H1 (cell line): ENCODE measurements at regions not wholly inside any gene's neighbourhood (a gene's known extent, or its start where the extent isn't known, plus 50 kb on each side); places are given as distances from the start of the nearest gene placed in this dataset.
A peak's percentile ranks its signal among the peaks of the same experiment; 100 is the strongest.

Source experiments
- CTCF ChIA-PET: fragments of 300-600 bp; sonication (Branson Sonifier 250); formaldehyde crosslinking; loops from one replicate; lab custom pipeline; 2021; ENCODE audit not compliant: partially characterized antibody; lab: Charles Lee
- POLR2A ChIA-PET: fragments of 300-600 bp; sonication (Branson Sonifier 250); formaldehyde crosslinking; loops from one replicate; lab custom pipeline; 2021; ENCODE audit warnings: inconsistent platforms; ENCODE audit not compliant: partially characterized antibody; lab: Charles Lee
- DNase-seq, 2 experiments: peaks; one replicate each; pipeline versions ENCODE4 v3.0.0 to v3.0.0-alpha.2; 2010 to 2022; ENCODE audit warnings: low spot score in 2 of 2, low read depth in 1 of 2, mixed read lengths in 1 of 2
- FAIRE-seq: peaks from 2 replicates; lab custom pipeline; 2011; peaks lifted over from hg19 to GRCh38; lab: Jason Lieb, UNC
- H2AFZ ChIP-seq: 2 replicates; pipeline ENCODE4 v1.8.1; 2012; ENCODE audit warnings: low read length, inconsistent platforms
- H2AK5ac ChIP-seq: 2 replicates; pipeline ENCODE4 v1.6.1; 2013; ENCODE audit warnings: low read depth, low read length
- H2BK120ac ChIP-seq: replicated peaks from 2 replicates; pipeline ENCODE3; 2013; ENCODE audit warnings: low read depth, low read length, inconsistent platforms
- H2BK12ac ChIP-seq: 2 replicates; pipeline ENCODE4 v1.6.1; 2013; ENCODE audit warnings: low read depth, low read length
- H2BK15ac ChIP-seq: 2 replicates; pipeline ENCODE4 v1.6.1; 2013; ENCODE audit warnings: low read length
- H2BK20ac ChIP-seq: 2 replicates; pipeline ENCODE4 v1.6.1; 2013; ENCODE audit warnings: low read length
- H2BK5ac ChIP-seq: 2 replicates; pipeline ENCODE4 v1.6.1; 2013; ENCODE audit warnings: low read depth, low read length
- H3K14ac ChIP-seq: 2 replicates; pipeline ENCODE4 v1.6.1; 2013; ENCODE audit warnings: inconsistent platforms; ENCODE audit not compliant: insufficient read length
- H3K18ac ChIP-seq: 2 replicates; pipeline ENCODE4 v1.6.1; 2013; ENCODE audit warnings: low read length; ENCODE audit errors: extremely low read depth
- H3K23ac ChIP-seq: 2 replicates; pipeline ENCODE4 v1.6.1; 2013; ENCODE audit warnings: inconsistent platforms; ENCODE audit not compliant: insufficient read length
- H3K23me2 ChIP-seq: 2 replicates; pipeline ENCODE4 v1.6.1; 2013; ENCODE audit warnings: low read depth, low read length
- H3K27ac ChIP-seq: 2 replicates; pipeline ENCODE4 v1.6.1; 2011; ENCODE audit warnings: low read depth, low read length, inconsistent platforms
- H3K27me3 ChIP-seq, 4 experiments: replicated peaks in 1 of 4; 1 replicate in 1 of 4; 2 replicates in 3 of 4; pipeline versions ENCODE4 v1.6.1 to v1.8.1; 2011 to 2013; ENCODE audit warnings: low read length in 3 of 4, mild to moderate bottlenecking in 3 of 4, inconsistent platforms in 2 of 4, mixed read lengths in 2 of 4, moderate library complexity in 1 of 4; ENCODE audit not compliant: control insufficient read depth in 3 of 4, insufficient read depth in 3 of 4; ENCODE audit errors: extremely low read depth in 1 of 4
- H3K36me3 ChIP-seq, 4 experiments: 2 replicates each; pipeline versions ENCODE4 v1.6.1 to v1.8.1; 2011 to 2013; ENCODE audit warnings: mild to moderate bottlenecking in 4 of 4, low read length in 3 of 4, moderate library complexity in 2 of 4, control low read depth in 1 of 4, inconsistent platforms in 1 of 4; ENCODE audit not compliant: insufficient read depth in 4 of 4, control insufficient read depth in 2 of 4
- H3K4ac ChIP-seq: replicated peaks from 2 replicates; pipeline ENCODE3; 2013; ENCODE audit warnings: low read length, low read depth, mixed read lengths, inconsistent platforms; ENCODE audit not compliant: insufficient read length
- H3K4me1 ChIP-seq, 4 experiments: replicated peaks in 1 of 4; 1 replicate in 1 of 4; 2 replicates in 3 of 4; pipeline versions ENCODE4 v1.6.1 to v1.8.1; 2011 to 2013; ENCODE audit warnings: low read length in 3 of 4, inconsistent platforms in 2 of 4, mixed read lengths in 1 of 4; ENCODE audit not compliant: insufficient read depth in 4 of 4, control insufficient read depth in 3 of 4
- H3K4me2 ChIP-seq, 2 experiments: 2 replicates each; pipeline versions ENCODE4 v1.6.1 to v1.8.1; 2011 to 2013; ENCODE audit warnings: low read depth in 2 of 2, low read length in 2 of 2, control low read depth in 1 of 2, inconsistent platforms in 1 of 2, mild to moderate bottlenecking in 1 of 2; ENCODE audit not compliant: insufficient read depth in 1 of 2
- H3K4me3 ChIP-seq, 4 experiments: fragments of 200-600, 300-600 bp in 1 of 4; sonication (generic), shearing (Covaris generic), sonication (Bioruptor Twin) in 1 of 4; 2 replicates each; pipeline versions ENCODE4 v1.5.1 to v1.8.1; 2011 to 2016; ENCODE audit warnings: low read length in 4 of 4, low read depth in 3 of 4, control low read depth in 2 of 4, inconsistent platforms in 2 of 4, mild to moderate bottlenecking in 2 of 4, mixed read lengths in 1 of 4, moderate library complexity in 1 of 4; ENCODE audit not compliant: insufficient read depth in 2 of 4; ENCODE audit errors: extremely low read depth in 1 of 4
- H3K56ac ChIP-seq: replicated peaks from 2 replicates; pipeline ENCODE3; 2013; ENCODE audit warnings: low read depth, mild to moderate bottlenecking, mixed read lengths, low read length, inconsistent platforms; ENCODE audit not compliant: insufficient read length
- H3K79me1 ChIP-seq: 2 replicates; pipeline ENCODE4 v1.6.1; 2013; ENCODE audit warnings: low read depth, low read length, control low read depth
- H3K79me2 ChIP-seq, 2 experiments: 2 replicates each; pipeline versions ENCODE4 v1.6.1 to v1.8.1; 2012 to 2013; ENCODE audit warnings: low read length in 2 of 2, mild to moderate bottlenecking in 2 of 2, inconsistent platforms in 1 of 2; ENCODE audit not compliant: insufficient read depth in 2 of 2, control insufficient read depth in 1 of 2
- H3K9ac ChIP-seq, 4 experiments: replicated peaks in 1 of 4; 1 replicate in 1 of 4; 2 replicates in 3 of 4; pipeline versions ENCODE4 v1.6.1 to v1.8.1; 2011 to 2013; ENCODE audit warnings: low read depth in 3 of 4, low read length in 3 of 4, control low read depth in 2 of 4, mild to moderate bottlenecking in 2 of 4, moderate library complexity in 2 of 4, inconsistent platforms in 1 of 4; ENCODE audit errors: extremely low read depth in 1 of 4
- H3K9me3 ChIP-seq, 2 experiments: 2 replicates each; pipeline versions ENCODE4 v1.6.1 to v1.8.1; 2012 to 2013; ENCODE audit warnings: mild to moderate bottlenecking in 2 of 2, moderate library complexity in 2 of 2, control low read depth in 1 of 2, inconsistent platforms in 1 of 2, low read depth in 1 of 2, low read length in 1 of 2, mixed read lengths in 1 of 2; ENCODE audit not compliant: insufficient read depth in 2 of 2
- H4K20me1 ChIP-seq, 2 experiments: replicated peaks in 1 of 2; 2 replicates each; pipeline versions ENCODE3 to v1.8.1; 2011 to 2013; ENCODE audit warnings: inconsistent platforms in 2 of 2, low read length in 2 of 2, mild to moderate bottlenecking in 1 of 2; ENCODE audit not compliant: insufficient read depth in 2 of 2, control insufficient read depth in 1 of 2
- H4K5ac ChIP-seq: 2 replicates; pipeline ENCODE4 v1.6.1; 2013; ENCODE audit warnings: low read length, low read depth, mixed read lengths, inconsistent platforms; ENCODE audit not compliant: insufficient read length
- H4K8ac ChIP-seq: 2 replicates; pipeline ENCODE4 v1.8.0; 2013; ENCODE audit warnings: mild to moderate bottlenecking, moderate library complexity, low read length, inconsistent platforms; ENCODE audit not compliant: insufficient read depth; ENCODE audit errors: extremely low read depth
- H4K91ac ChIP-seq: replicated peaks from 2 replicates; pipeline ENCODE3; 2013; ENCODE audit warnings: low read length, mixed read lengths, inconsistent platforms; ENCODE audit not compliant: insufficient read length
- CBX5 ChIP-seq: fragments of 300-800, 300-1000 bp; sonication (generic); IDR thresholded peaks from 2 replicates; pipeline ENCODE4 v1.7.1; 2016; ENCODE audit warnings: antibody characterized with exemption, low read length, low read depth
- CEBPB ChIP-seq: IDR thresholded peaks from 2 replicates; pipeline ENCODE4 v1.6.1; 2012; ENCODE audit warnings: low read depth, low read length
- EZH2 ChIP-seq: fragments of 200-600 bp; sonication (generic); IDR thresholded peaks from 2 replicates; pipeline ENCODE4 v1.7.1; 2012; ENCODE audit warnings: low read depth, mild to moderate bottlenecking, moderate library complexity, low read length, inconsistent platforms; ENCODE audit not compliant: severe bottlenecking
- GTF2F1 ChIP-seq: IDR thresholded peaks from 2 replicates; pipeline ENCODE4 v1.6.1; 2012; ENCODE audit warnings: low read depth, low read length, improper control_type of control experiment, borderline replicate concordance
- POLR2A ChIP-seq, 2 experiments: IDR thresholded peaks; 1 replicate in 1 of 2; 2 replicates in 1 of 2; pipeline ENCODE4 v1.6.1; 2011; ENCODE audit warnings: low read depth in 2 of 2, low read length in 2 of 2, mild to moderate bottlenecking in 2 of 2; ENCODE audit errors: control extremely low read depth in 1 of 2
- POU5F1 ChIP-seq: IDR thresholded peaks from 2 replicates; pipeline ENCODE4 v1.6.1; 2011; ENCODE audit warnings: low read depth, mild to moderate bottlenecking, low read length, moderate library complexity
- SAP30 ChIP-seq: fragments of 300-600 bp; sonication (generic); IDR thresholded peaks from 2 replicates; pipeline ENCODE4 v1.7.1; 2012; ENCODE audit warnings: low read length, moderate library complexity, mild to moderate bottlenecking, inconsistent platforms; ENCODE audit not compliant: insufficient read depth, insufficient replicate concordance
- TEAD4 ChIP-seq: IDR thresholded peaks from 2 replicates; pipeline ENCODE4 v1.6.1; 2012; ENCODE audit warnings: low read depth, low read length, inconsistent platforms, mixed read lengths
- WGBS, 2 experiments: shearing (Covaris generic) in 1 of 2; methylation state at CpG; one replicate each; pipeline versions ENCODE4 v1.1.6 to v1.1.7; 2013 to 2015; ENCODE audit warnings: low lambda C conversion rate in 2 of 2, mixed read lengths in 2 of 2, inconsistent platforms in 1 of 2, low coverage in 1 of 2, missing lambda C conversion rate in 1 of 2; ENCODE audit not compliant: insufficient replicate concordance in 2 of 2, insufficient coverage in 1 of 2, insufficient read length in 1 of 2; ENCODE audit errors: extremely low coverage in 1 of 2, missing lambda C conversion rate in 1 of 2; 5-methylcytosine and 5-hydroxymethylcytosine counted together
- TF ChIP-seq, protein P1 (sequence below): IDR thresholded peaks from 2 replicates; pipeline ENCODE4 v1.6.1; 2012; ENCODE audit warnings: inconsistent platforms

- ChIA-PET CTCF (interaction anchor here (0.7 to 1.4 kb wide), 2 partner anchors 12 to 89 kb away, joined by 3 to 4 read pairs; no protein-coding TSS in a partner anchor), POLR2A (no interaction called here)
- FAIRE-seq (no peak), DNase-seq (no peak)
- Histone ChIP-seq H3K4ac (no peak overlapping the region), H3K27ac (no peak overlapping the region), H2BK15ac (no peak overlapping the region), H2AK5ac (no peak overlapping the region), H3K14ac (no peak overlapping the region), H3K4me1 (no peaks in the 10 kb centered on the region), H4K91ac (no peak overlapping the region), H3K23me2 (no peaks in the 10 kb centered on the region), H3K36me3 (no peaks in the 10 kb centered on the region), H3K4me3 (no peak overlapping the region), H2BK12ac (no peak overlapping the region), H3K9me3 (no peaks in the 10 kb centered on the region), H2AFZ (0 out of 2 replicates have a peak overlapping the region, but pooled peaks have one; percentile 6), H3K23ac (no peak overlapping the region), H4K5ac (no peak overlapping the region), H3K4me2 (no peak overlapping the region), H2BK20ac (no peak overlapping the region), H2BK120ac (no peak overlapping the region), H3K79me1 (no peaks in the 10 kb centered on the region), H4K20me1 (no peaks in the 10 kb centered on the region), H2BK5ac (no peak overlapping the region), H3K56ac (no peak overlapping the region), H4K8ac (no peak overlapping the region), H3K18ac (no peak overlapping the region), H3K9ac (no peak overlapping the region), H3K79me2 (no peaks in the 10 kb centered on the region), H3K27me3 (peaks cover 0 to 2% (median under 1%) of the 10 kb centered on the region in 4 experiments; a peak in 2 of 7 replicates)
- TF ChIP-seq, protein P1, sequence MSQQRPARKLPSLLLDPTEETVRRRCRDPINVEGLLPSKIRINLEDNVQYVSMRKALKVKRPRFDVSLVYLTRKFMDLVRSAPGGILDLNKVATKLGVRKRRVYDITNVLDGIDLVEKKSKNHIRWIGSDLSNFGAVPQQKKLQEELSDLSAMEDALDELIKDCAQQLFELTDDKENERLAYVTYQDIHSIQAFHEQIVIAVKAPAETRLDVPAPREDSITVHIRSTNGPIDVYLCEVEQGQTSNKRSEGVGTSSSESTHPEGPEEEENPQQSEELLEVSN, result no peak
- TF ChIP-seq EZH2, result no peak
- TF ChIP-seq CEBPB, result no peak
- TF ChIP-seq SAP30, result no peak
- no peak for TF ChIP-seq POU5F1
- no peak for TF ChIP-seq POLR2A (IDR thresholded peaks at IDR 0.05; ENCODE audit: control extremely low read depth in 1 of 2, low read depth in 2 of 2, low read length in 2 of 2)
- no peak for TF ChIP-seq GTF2F1
- no peak for TF ChIP-seq CBX5
- TF ChIP-seq TEAD4, result no peak
- 92% methylated on average over 4 of the region's 4 CpGs; no CpG with 5 or more reads in 1 of the 2 experiments for WGBS, 2 experiments
Measured at GRCh38 chr18:21943456-21943855, 202.9 kb downstream of the MIB1 start.
